GM12891 (cell line): ENCODE measurements at regions not wholly inside any gene's neighbourhood (a gene's known extent, or its start where the extent isn't known, plus 50 kb on each side); places are given as distances from the start of the nearest gene placed in this dataset.

ENCODE experiments used
- PAX5 ChIP-seq: IDR thresholded peaks from 2 replicates; pipeline ENCODE4 v1.6.1; 2011; ENCODE audit warnings: low read length, moderate library complexity, mild to moderate bottlenecking; ENCODE audit not compliant: insufficient read depth, severe bottlenecking
- POLR2A ChIP-seq: IDR thresholded peaks from 2 replicates; pipeline ENCODE4 v1.6.1; 2011; ENCODE audit warnings: low read depth, low read length, control low read depth
- POLR2AphosphoS5 ChIP-seq: IDR thresholded peaks from 2 replicates; pipeline ENCODE4 v1.6.1; 2011; ENCODE audit warnings: low read depth, low read length, control low read depth
- POU2F2 ChIP-seq: IDR thresholded peaks from 2 replicates; pipeline ENCODE4 v1.6.1; 2011; ENCODE audit warnings: low read depth, mild to moderate bottlenecking, control low read depth, low read length, moderate library complexity

- no peak for TF ChIP-seq POU2F2
- no peak for TF ChIP-seq POLR2A
- TF ChIP-seq PAX5: no peak
- TF ChIP-seq POLR2AphosphoS5: no peak
Measured at GRCh38 chr3:46768061-46768460, 50.4 kb upstream of the PRSS50 start.
